ENCODE measurements at regions not wholly inside any gene's neighbourhood (a gene's known extent, or its start where the extent isn't known, plus 50 kb on each side); places are given as distances from the start of the nearest gene placed in this dataset.

- TF ChIP-seq POLR2AphosphoS5 (IDR thresholded peaks at IDR 0.05): no peak
- no peak for TF ChIP-seq CTCF (IDR thresholded peaks at IDR 0.05; ENCODE audit: poor library complexity, severe bottlenecking)
- TF ChIP-seq RAD21 (conservative IDR thresholded peaks at IDR 0.05): no peak
- TF ChIP-seq TAF1 (IDR thresholded peaks at IDR 0.05; ENCODE audit: low read depth): no peak
Observed at GRCh38 chr3:74122281-74122680, 492.2 kb downstream of the CNTN3 start.
